GM12878 (cell line): ENCODE measurements at regions not wholly inside any gene's neighbourhood (a gene's known extent, or its start where the extent isn't known, plus 50 kb on each side); places are given as distances from the start of the nearest gene placed in this dataset.

Experiments
- ATAC-seq: fragments of 200-7000 bp; cut with Tn5 transposase; 3 replicates; pipeline ENCODE4 v1.9.1; 2020; ENCODE audit warnings: mild to moderate bottlenecking, moderate library complexity
- BruUV-seq: library from RNA; stranded (reverse); fragments of 400-500 nt; replicated peaks from 2 replicates; lab custom pipeline; 2021; lab: Mats Ljungman, UMichigan
- CTCF ChIA-PET: fragments of 300-600 bp; sonication (Branson Sonifier 250); formaldehyde crosslinking; extraction: SDS; loops from one replicate; lab custom pipeline; 2021; ENCODE audit warnings: inconsistent platforms; lab: Yijun Ruan, JAX
- POLR2A ChIA-PET: fragments of 350-600 bp; formaldehyde crosslinking; extraction: SDS; loops from one replicate; lab custom pipeline; 2021; ENCODE audit warnings: inconsistent platforms; lab: Charles Lee
- RAD21 ChIA-PET: fragments of 300-600 bp; sonication (Branson Sonifier 250); formaldehyde crosslinking; loops from one replicate; lab custom pipeline; 2023; ENCODE audit warnings: antibody characterized with exemption; ENCODE audit not compliant: unreplicated experiment; lab: Charles Lee
- SMC1A ChIA-PET: fragments of 300-600 bp; sonication (Branson Sonifier 250); formaldehyde crosslinking; loops from one replicate; lab custom pipeline; 2023; ENCODE audit not compliant: unreplicated experiment, uncharacterized antibody; lab: Charles Lee
- DNase-seq: peaks from one replicate; pipeline ENCODE4 v3.0.0-alpha.2; 2011; ENCODE audit warnings: low read depth, low spot score
- FAIRE-seq: peaks from 3 replicates; lab custom pipeline; 2011; peaks lifted over from hg19 to GRCh38; lab: Jason Lieb, UNC
- H2AFZ ChIP-seq: 2 replicates; pipeline ENCODE4 v1.6.0; 2011; ENCODE audit warnings: low read depth, low read length, control low read depth; ENCODE audit not compliant: control insufficient read depth
- H3K27ac ChIP-seq: 2 replicates; pipeline ENCODE4 v1.5.1; 2011; ENCODE audit warnings: control low read depth; ENCODE audit not compliant: control insufficient read depth, insufficient read depth
- H3K27me3 ChIP-seq, 2 experiments: replicated peaks in 1 of 2; 2 replicates each; pipeline versions ENCODE4 v1.6.0 to v1.6.1; 2011; ENCODE audit warnings: low read length in 1 of 2; ENCODE audit not compliant: control insufficient read depth in 2 of 2, insufficient read depth in 2 of 2
- H3K36me3 ChIP-seq, 2 experiments: 2 replicates each; pipeline ENCODE4 v1.5.1; 2011; ENCODE audit warnings: low read length in 1 of 2; ENCODE audit not compliant: control insufficient read depth in 2 of 2, insufficient read depth in 2 of 2
- H3K4me1 ChIP-seq: 2 replicates; pipeline ENCODE4 v1.6.1; 2011; ENCODE audit warnings: mild to moderate bottlenecking, low read length, moderate library complexity, mixed read lengths; ENCODE audit not compliant: control insufficient read depth, insufficient read depth
- H3K4me2 ChIP-seq: 2 replicates; pipeline ENCODE4 v1.6.0; 2011; ENCODE audit warnings: control low read depth; ENCODE audit not compliant: control insufficient read depth, insufficient read depth
- H3K4me3 ChIP-seq: fragments of 200-600 bp; sonication (generic); 2 replicates; pipeline ENCODE4 v1.5.1; 2016
- H3K79me2 ChIP-seq: 2 replicates; pipeline ENCODE4 v1.6.0; 2011; ENCODE audit warnings: low read length; ENCODE audit not compliant: control insufficient read depth, insufficient read depth
- H3K9ac ChIP-seq: 2 replicates; pipeline ENCODE4 v1.8.0; 2011; ENCODE audit warnings: low read length, control low read depth, mixed read lengths; ENCODE audit not compliant: control insufficient read depth, insufficient read depth
- H3K9me3 ChIP-seq: replicated peaks from 3 replicates; pipeline ENCODE4 v1.5.1; 2011; ENCODE audit warnings: mild to moderate bottlenecking, low read length; ENCODE audit not compliant: control insufficient read depth, insufficient read depth
- H4K20me1 ChIP-seq: 2 replicates; pipeline ENCODE4 v1.6.0; 2011; ENCODE audit not compliant: control insufficient read depth, insufficient read depth
- E2F4 ChIP-seq: IDR thresholded peaks from 2 replicates; pipeline ENCODE4 v1.6.1; 2012; ENCODE audit warnings: low read depth, low read length, improper control_type of control experiment
- EGR1 ChIP-seq, 2 experiments: IDR thresholded peaks; 1 replicate in 1 of 2; 2 replicates in 1 of 2; pipeline ENCODE4 v1.6.1; 2011 to 2012; ENCODE audit warnings: low read depth in 2 of 2, low read length in 2 of 2, borderline replicate concordance in 1 of 2, mild to moderate bottlenecking in 1 of 2, moderate library complexity in 1 of 2
- EZH2 ChIP-seq: IDR thresholded peaks from 2 replicates; pipeline ENCODE4 v1.6.1; 2012; ENCODE audit warnings: low read depth, mild to moderate bottlenecking, control low read depth, inconsistent platforms, low read length, borderline replicate concordance; ENCODE audit not compliant: control insufficient read depth
- HDAC2 ChIP-seq: fragments of 200-600 bp; sonication (generic); IDR thresholded peaks from 2 replicates; pipeline ENCODE4 v1.6.1; 2017
- JUND ChIP-seq: IDR thresholded peaks from 2 replicates; pipeline ENCODE4 v1.6.1; 2012; ENCODE audit warnings: low read depth, mild to moderate bottlenecking, low read length, improper control_type of control experiment, moderate library complexity
- MAX ChIP-seq: IDR thresholded peaks from 2 replicates; pipeline ENCODE4 v1.6.1; 2012; ENCODE audit warnings: low read depth, low read length, improper control_type of control experiment
- NR2F1 ChIP-seq: fragments of 450-650 bp; conservative IDR thresholded peaks from 2 replicates; pipeline ENCODE4 v1.6.1; 2017; ENCODE audit warnings: mild to moderate bottlenecking
- PKNOX1 ChIP-seq: fragments of 450-650 bp; IDR thresholded peaks from 2 replicates; pipeline ENCODE4 v1.6.1; 2016; ENCODE audit warnings: mild to moderate bottlenecking
- RAD21 ChIP-seq: IDR thresholded peaks from 2 replicates; pipeline ENCODE4 v1.6.1; 2011; ENCODE audit warnings: mild to moderate bottlenecking, low read depth, low read length, moderate library complexity; ENCODE audit not compliant: insufficient read depth
- RELB ChIP-seq: fragments of 450-650 bp; IDR thresholded peaks from 2 replicates; pipeline ENCODE4 v1.6.1; 2017; ENCODE audit warnings: low read depth, mild to moderate bottlenecking, moderate library complexity
- SKIL ChIP-seq: fragments of 450-650 bp; IDR thresholded peaks from 2 replicates; pipeline ENCODE4 v1.6.1; 2017; ENCODE audit warnings: mild to moderate bottlenecking, low read depth, inconsistent platforms; ENCODE audit not compliant: poor library complexity, severe bottlenecking
- USF1 ChIP-seq: IDR thresholded peaks from 2 replicates; pipeline ENCODE4 v1.6.1; 2011; ENCODE audit warnings: borderline replicate concordance, low read depth, mild to moderate bottlenecking, moderate library complexity, mixed read lengths, low read length; ENCODE audit not compliant: insufficient read depth; ENCODE audit errors: extremely low read length
- ZNF384 ChIP-seq: IDR thresholded peaks from 2 replicates; pipeline ENCODE4 v1.6.1; 2012; ENCODE audit warnings: low read depth, mild to moderate bottlenecking, low read length, improper control_type of control experiment, borderline replicate concordance
- ZSCAN29 ChIP-seq: fragments of 450-650 bp; IDR thresholded peaks from 2 replicates; pipeline ENCODE4 v1.6.1; 2017; ENCODE audit warnings: mild to moderate bottlenecking, moderate library complexity
- WGBS: methylation state at CpG from one replicate; pipeline ENCODE4 v1.1.6; 2016; ENCODE audit warnings: low lambda C conversion rate; ENCODE audit not compliant: insufficient replicate concordance, insufficient coverage; ENCODE audit errors: missing lambda C conversion rate; 5-methylcytosine and 5-hydroxymethylcytosine counted together
- in situ Hi-C: fragments of 300-500 bp; cut with MboI; formaldehyde crosslinking; loops from 9 replicates; pipeline ENCODE4 v1.14.3; 2018; ENCODE audit warnings: mixed read lengths
- intact Hi-C: fragments of 100-400 bp; cut with micrococcal nuclease; formaldehyde crosslinking; loops from one replicate; pipeline ENCODE4 v1.14.2; 2022; ENCODE audit not compliant: unreplicated experiment

GRCh38 chr5:104375345-104375744 is 812.8 kb upstream of the NUDT12 start (continued):
- TF ChIP-seq SKIL = no peak
- TF ChIP-seq USF1 = no peak
- no peak for TF ChIP-seq E2F4
- TF ChIP-seq ZNF384 = no peak
- TF ChIP-seq RELB = no peak
- TF ChIP-seq JUND = no peak

GRCh38 chr5:104372796-104373195 is 810.2 kb upstream of the NUDT12 start:
- ChIA-PET POLR2A (no interaction called here), RAD21 (interaction anchor here (3.0 kb wide), 1 partner anchor 10 kb away, joined by 9 read pairs; no protein-coding TSS in a partner anchor), SMC1A (interaction anchor here (2.0 kb wide), 1 partner anchor 13 kb away, joined by 6 read pairs; no protein-coding TSS in a partner anchor), CTCF (no interaction called here)
- Histone ChIP-seq H3K4me1 (no peaks in the 10 kb centered on the region), H3K4me2 (no peak overlapping the region), H2AFZ (no peak overlapping the region), H4K20me1 (no peaks in the 10 kb centered on the region), H3K9me3 (no peaks in the 10 kb centered on the region), H3K4me3 (no peak overlapping the region), H3K9ac (no peak overlapping the region), H3K79me2 (no peaks in the 10 kb centered on the region), H3K27ac (no peak overlapping the region), H3K36me3 (no peaks in the 10 kb centered on the region), H3K27me3 (no peaks in the 10 kb centered on the region)
- DNase-seq (no peak), ATAC-seq (no peak), FAIRE-seq (no peak)
- BruUV-seq = no TSS peak
- 0% methylated on average over 2 of the region's 2 CpGs for WGBS
- in situ Hi-C loops = no loop called here
- intact Hi-C loops = no loop called here
- TF ChIP-seq MAX (no peak), EZH2 (no peak), USF1 (no peak), RAD21 (no peak), HDAC2 (no peak), ZSCAN29 (no peak), NR2F1 (no peak), ZNF384 (no peak), PKNOX1 (no peak), EGR1 (IDR thresholded peaks at IDR 0.05; ENCODE audit: borderline replicate concordance in 1 of 2, low read depth in 2 of 2, low read length in 2 of 2) (no peak)
